Chondrocyte (in vitro differentiated cells): ENCODE measurements at regions not wholly inside any gene's neighbourhood (a gene's known extent, or its start where the extent isn't known, plus 50 kb on each side); places are given as distances from the start of the nearest gene placed in this dataset.

Experiments used
- DNase-seq: peaks from one replicate; pipeline ENCODE4 v3.0.0; 2021; ENCODE audit warnings: mixed read lengths, low spot score
- H3K27ac Mint-ChIP-seq: one replicate; pipeline ENCODE4 v1.8.0; 2021; ENCODE audit warnings: mild to moderate bottlenecking, moderate library complexity, mixed read lengths; ENCODE audit not compliant: unreplicated experiment
- H3K27me3 Mint-ChIP-seq: 2 replicates; pipeline ENCODE4 v1.8.0; 2021; ENCODE audit warnings: low read depth, mixed read lengths
- H3K36me3 Mint-ChIP-seq: 2 replicates; pipeline ENCODE4 v1.8.0; 2021; ENCODE audit warnings: low read depth, mixed read lengths
- H3K4me1 Mint-ChIP-seq: 2 replicates; pipeline ENCODE4 v1.8.0; 2021; ENCODE audit warnings: low read depth, mild to moderate bottlenecking, mixed read lengths
- H3K4me3 Mint-ChIP-seq: one replicate; pipeline ENCODE4 v1.8.0; 2021; ENCODE audit warnings: mild to moderate bottlenecking, moderate library complexity, mixed read lengths; ENCODE audit not compliant: unreplicated experiment
- H3K9me3 Mint-ChIP-seq: 2 replicates; pipeline ENCODE4 v1.8.0; 2021; ENCODE audit warnings: low read depth, mixed read lengths
- TF ChIP-seq, protein P1 (sequence below): fragments of 200-600 bp; sonication (generic); IDR thresholded peaks from 2 replicates; pipeline ENCODE4 v1.5.0; 2021; ENCODE audit warnings: antibody characterized with exemption, mild to moderate bottlenecking, moderate library complexity

DNA sequence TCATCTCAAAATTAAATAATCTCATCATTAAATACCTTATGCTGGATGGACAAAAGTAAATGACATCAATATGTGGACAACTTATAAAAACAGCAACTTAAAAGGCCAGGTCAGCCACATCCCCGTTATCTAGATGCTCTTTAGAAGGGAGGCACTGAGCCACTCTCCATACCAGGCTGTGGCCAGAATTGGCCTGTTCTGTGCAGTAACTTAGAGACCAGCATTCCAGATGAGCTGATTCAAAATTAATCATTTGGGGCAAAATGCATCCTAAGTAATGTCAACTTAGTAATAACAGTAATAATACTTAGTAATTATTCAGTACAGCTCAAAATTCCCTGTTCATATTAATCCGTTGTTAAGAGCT lies 373.6 kb downstream of the FBXW7 start:
- H3K27ac Mint-ChIP-seq = no peak overlapping the region
- peaks cover 50% of the 10 kb centered on the region for H3K27me3 Mint-ChIP-seq
- H3K36me3 Mint-ChIP-seq = no peaks in the 10 kb centered on the region
- H3K4me3 Mint-ChIP-seq = no peak overlapping the region
- no peak for DNase-seq
- TF ChIP-seq, protein P1, sequence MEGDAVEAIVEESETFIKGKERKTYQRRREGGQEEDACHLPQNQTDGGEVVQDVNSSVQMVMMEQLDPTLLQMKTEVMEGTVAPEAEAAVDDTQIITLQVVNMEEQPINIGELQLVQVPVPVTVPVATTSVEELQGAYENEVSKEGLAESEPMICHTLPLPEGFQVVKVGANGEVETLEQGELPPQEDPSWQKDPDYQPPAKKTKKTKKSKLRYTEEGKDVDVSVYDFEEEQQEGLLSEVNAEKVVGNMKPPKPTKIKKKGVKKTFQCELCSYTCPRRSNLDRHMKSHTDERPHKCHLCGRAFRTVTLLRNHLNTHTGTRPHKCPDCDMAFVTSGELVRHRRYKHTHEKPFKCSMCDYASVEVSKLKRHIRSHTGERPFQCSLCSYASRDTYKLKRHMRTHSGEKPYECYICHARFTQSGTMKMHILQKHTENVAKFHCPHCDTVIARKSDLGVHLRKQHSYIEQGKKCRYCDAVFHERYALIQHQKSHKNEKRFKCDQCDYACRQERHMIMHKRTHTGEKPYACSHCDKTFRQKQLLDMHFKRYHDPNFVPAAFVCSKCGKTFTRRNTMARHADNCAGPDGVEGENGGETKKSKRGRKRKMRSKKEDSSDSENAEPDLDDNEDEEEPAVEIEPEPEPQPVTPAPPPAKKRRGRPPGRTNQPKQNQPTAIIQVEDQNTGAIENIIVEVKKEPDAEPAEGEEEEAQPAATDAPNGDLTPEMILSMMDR = no peak
- no peaks in the 10 kb centered on the region for H3K4me1 Mint-ChIP-seq
- H3K9me3 Mint-ChIP-seq = no peaks in the 10 kb centered on the region

DNA sequence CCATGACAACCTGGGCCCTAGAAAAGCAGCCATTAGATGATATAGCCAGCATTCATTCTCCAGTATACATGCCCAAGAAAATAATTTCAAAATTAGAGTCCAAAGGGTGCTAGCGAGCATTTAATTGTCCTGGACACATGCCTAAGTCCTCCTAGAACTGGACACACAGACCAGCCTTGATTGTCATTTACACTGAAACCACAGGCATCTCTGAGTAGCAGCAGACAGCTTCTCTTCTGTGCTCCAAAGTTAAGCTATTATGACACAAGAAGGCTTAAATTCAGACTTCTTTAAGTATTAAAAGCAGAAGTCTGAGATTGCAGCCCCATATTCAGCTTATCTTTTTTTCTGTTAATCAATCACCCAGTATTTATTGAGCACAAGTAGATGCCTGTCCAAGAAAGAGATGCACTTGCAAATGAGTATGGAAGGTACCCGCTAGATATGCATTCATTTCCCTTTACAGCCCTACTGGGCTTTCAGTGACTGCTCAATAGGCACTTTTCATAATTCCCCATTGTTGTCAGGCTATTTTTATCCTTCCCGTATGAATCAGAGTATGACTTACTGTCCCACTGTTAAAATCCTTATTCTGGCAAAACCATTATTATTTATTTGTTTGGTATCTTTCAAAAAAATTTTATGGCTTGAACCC lies 374.1 kb downstream of the FBXW7 start:
- H3K27me3 Mint-ChIP-seq = peaks cover 53% of the 10 kb centered on the region
- H3K36me3 Mint-ChIP-seq = no peaks in the 10 kb centered on the region
- DNase-seq = no peak
- no peak overlapping the region for H3K4me3 Mint-ChIP-seq
- H3K4me1 Mint-ChIP-seq = no peaks in the 10 kb centered on the region
- TF ChIP-seq, protein P1 = no peak
- H3K27ac Mint-ChIP-seq = no peak overlapping the region
- no peaks in the 10 kb centered on the region for H3K9me3 Mint-ChIP-seq

DNA sequence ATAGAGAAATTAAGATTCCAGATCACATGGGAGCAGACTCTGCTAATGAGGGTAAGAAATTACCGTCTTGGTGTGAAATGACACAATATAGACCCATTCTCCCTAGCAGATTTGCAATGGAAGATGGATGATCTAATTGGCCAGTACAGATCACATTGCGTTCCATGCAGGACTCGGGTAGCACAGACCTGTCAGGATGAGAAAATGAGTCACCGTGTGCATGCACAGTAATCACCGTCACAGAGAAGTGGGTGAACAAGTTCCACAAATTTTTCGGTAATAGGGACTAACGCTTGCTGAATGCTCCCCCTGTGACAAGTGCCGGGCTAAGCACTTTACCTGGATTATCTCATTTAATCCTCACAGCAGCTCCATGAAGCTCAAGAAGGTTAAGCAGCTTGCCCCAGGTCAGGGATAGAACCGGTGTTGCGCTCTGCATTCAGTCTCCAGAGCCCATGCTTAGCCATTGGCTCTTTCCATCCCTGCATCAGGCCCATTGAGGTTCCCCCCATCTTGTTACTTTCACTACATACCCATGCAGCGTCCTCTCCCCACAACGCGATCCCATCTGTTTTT lies 375.6 kb downstream of the FBXW7 start:
- Mint-ChIP-seq H3K9me3 (no peaks in the 10 kb centered on the region), H3K4me1 (peaks cover 4% of the 10 kb centered on the region), H3K27me3 (peaks cover 46% of the 10 kb centered on the region), H3K27ac (no peak overlapping the region), H3K4me3 (no peak overlapping the region), H3K36me3 (no peaks in the 10 kb centered on the region)
- TF ChIP-seq, protein P1 = no peak
- no peak for DNase-seq

DNA sequence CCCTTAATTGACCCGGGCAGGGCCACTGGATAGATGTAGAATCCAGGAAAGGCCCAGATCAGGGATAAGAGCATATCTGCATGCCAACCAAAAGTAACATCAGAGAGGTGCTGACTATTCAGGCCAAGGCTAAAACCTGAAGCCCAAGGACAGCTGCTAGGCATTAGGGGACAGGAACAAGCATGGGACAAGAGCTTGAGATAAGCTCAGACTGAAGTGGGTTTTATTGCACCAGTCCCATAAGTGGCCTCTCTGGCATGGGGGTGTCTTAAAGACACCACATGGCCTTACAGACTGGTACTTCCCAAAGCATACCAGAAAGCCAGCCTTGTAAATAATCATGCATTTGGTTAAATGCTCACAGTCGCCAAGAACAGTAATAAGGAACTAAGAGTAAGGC lies 376.1 kb downstream of the FBXW7 start:
- no peak overlapping the region for H3K27ac Mint-ChIP-seq
- H3K27me3 Mint-ChIP-seq = peaks cover 52% of the 10 kb centered on the region
- no peak overlapping the region for H3K4me3 Mint-ChIP-seq
- no peaks in the 10 kb centered on the region for H3K36me3 Mint-ChIP-seq
- no peak for DNase-seq
- TF ChIP-seq, protein P1 = no peak
- H3K4me1 Mint-ChIP-seq = peaks cover 4% of the 10 kb centered on the region
- no peaks in the 10 kb centered on the region for H3K9me3 Mint-ChIP-seq

DNA sequence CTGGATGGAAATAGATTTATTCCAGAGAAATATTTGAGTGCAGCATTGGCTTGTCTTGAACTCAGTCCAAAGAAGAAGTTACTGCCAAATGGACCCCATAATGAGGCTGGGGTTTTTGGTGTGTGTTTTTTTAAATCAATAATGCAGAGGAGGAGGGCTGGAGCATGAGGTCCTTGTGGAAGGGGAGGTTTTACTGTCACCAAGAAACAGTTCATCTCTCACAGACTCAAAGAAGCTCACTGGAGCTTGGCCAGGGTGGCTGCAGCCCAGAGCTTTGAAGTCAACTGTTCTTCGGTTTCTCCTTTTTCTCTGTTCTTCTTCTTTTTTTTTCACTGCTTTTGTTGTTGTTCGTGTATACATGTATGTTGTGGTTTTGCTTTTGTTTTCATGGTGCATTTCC lies 377.7 kb downstream of the FBXW7 start:
- H3K27me3 Mint-ChIP-seq = peaks cover 52% of the 10 kb centered on the region
- peaks cover 4% of the 10 kb centered on the region for H3K4me1 Mint-ChIP-seq
- DNase-seq = no peak
- TF ChIP-seq, protein P1 = no peak
- no peak overlapping the region for H3K4me3 Mint-ChIP-seq
- no peak overlapping the region for H3K27ac Mint-ChIP-seq
- no peaks in the 10 kb centered on the region for H3K36me3 Mint-ChIP-seq
- no peaks in the 10 kb centered on the region for H3K9me3 Mint-ChIP-seq
